ENCODE measurements at regions not wholly inside any gene's neighbourhood (a gene's known extent, or its start where the extent isn't known, plus 50 kb on each side); places are given as distances from the start of the nearest gene placed in this dataset.

DNA sequence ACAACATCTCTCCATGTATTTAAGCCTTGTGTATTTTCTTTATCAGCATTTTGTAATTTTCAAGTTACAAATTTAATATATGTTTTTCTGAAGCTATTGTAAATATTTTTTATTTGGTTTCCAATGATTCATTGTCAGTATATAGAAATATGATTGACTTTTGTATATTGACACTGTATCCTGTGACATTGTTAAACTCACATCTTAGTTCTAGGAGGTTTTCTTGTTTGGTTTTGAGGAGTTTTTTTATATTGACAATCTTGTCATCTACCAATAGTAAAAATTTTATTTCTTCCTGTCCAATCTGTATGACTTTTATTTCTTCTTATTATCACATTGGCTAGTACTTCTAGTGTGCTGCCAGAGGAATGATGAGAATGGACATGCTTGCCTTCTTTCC is 393.7 kb downstream of the GPAM start:
- H3K79me2 ChIP-seq (ENCODE audit: insufficient read depth, low read length): no peaks in the 10 kb centered on the region
- no peak for DNase-seq
- H4K91ac ChIP-seq (ENCODE audit: insufficient read length, low read depth, low read length): no peak overlapping the region
- Mint-ChIP-seq H3K27me3 (ENCODE audit: low read depth) (no peaks in the 10 kb centered on the region), H3K36me3 (ENCODE audit: insufficient read depth in 1 of 3, low read depth in 3 of 3) (no peaks in the 10 kb centered on the region), H3K27ac (no peak overlapping the region), H3K9me3 (peaks cover 0 to 2% of the 10 kb centered on the region in 2 experiments; a peak in 1 of 5 replicates), H3K4me3 (no peak overlapping the region), H3K4me1 (peaks cover 13 to 14% of the 10 kb centered on the region in 2 experiments)
- H3T11ph ChIP-seq (ENCODE audit: low read length): no peak overlapping the region
- H3K23ac ChIP-seq (ENCODE audit: insufficient read length, low read depth, low read length): no peak overlapping the region
- no peak overlapping the region for H3K14ac ChIP-seq (ENCODE audit: insufficient read depth, low read length)
- no peak overlapping the region for H2AK5ac ChIP-seq (ENCODE audit: insufficient read length, low read length)
- H3K23me2 ChIP-seq (ENCODE audit: insufficient read length, low read depth, low read length, poor library complexity, severe bottlenecking): no peaks in the 10 kb centered on the region
- H3K4me1 ChIP-seq (ENCODE audit: insufficient read depth, low read length): no peaks in the 10 kb centered on the region
- TF ChIP-seq, protein P1, sequence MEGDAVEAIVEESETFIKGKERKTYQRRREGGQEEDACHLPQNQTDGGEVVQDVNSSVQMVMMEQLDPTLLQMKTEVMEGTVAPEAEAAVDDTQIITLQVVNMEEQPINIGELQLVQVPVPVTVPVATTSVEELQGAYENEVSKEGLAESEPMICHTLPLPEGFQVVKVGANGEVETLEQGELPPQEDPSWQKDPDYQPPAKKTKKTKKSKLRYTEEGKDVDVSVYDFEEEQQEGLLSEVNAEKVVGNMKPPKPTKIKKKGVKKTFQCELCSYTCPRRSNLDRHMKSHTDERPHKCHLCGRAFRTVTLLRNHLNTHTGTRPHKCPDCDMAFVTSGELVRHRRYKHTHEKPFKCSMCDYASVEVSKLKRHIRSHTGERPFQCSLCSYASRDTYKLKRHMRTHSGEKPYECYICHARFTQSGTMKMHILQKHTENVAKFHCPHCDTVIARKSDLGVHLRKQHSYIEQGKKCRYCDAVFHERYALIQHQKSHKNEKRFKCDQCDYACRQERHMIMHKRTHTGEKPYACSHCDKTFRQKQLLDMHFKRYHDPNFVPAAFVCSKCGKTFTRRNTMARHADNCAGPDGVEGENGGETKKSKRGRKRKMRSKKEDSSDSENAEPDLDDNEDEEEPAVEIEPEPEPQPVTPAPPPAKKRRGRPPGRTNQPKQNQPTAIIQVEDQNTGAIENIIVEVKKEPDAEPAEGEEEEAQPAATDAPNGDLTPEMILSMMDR (conservative IDR thresholded peaks at IDR 0.05): no peak
- H2BK20ac ChIP-seq (ENCODE audit: low read depth, low read length, poor library complexity, severe bottlenecking): no peak overlapping the region
- H4K5ac ChIP-seq (ENCODE audit: insufficient read length, low read depth, low read length): no peak overlapping the region
- H3K18ac ChIP-seq (ENCODE audit: insufficient read length, low read depth, low read length): no peak overlapping the region
- H3K56ac ChIP-seq (ENCODE audit: insufficient read length, low read depth, low read length): no peak overlapping the region
- H3K79me1 ChIP-seq (ENCODE audit: insufficient read depth, low read depth, low read length, poor library complexity, severe bottlenecking): no peaks in the 10 kb centered on the region
- no peak overlapping the region for H4K8ac ChIP-seq (replicated peaks; ENCODE audit: insufficient read length, low read depth, low read length)
- H4K20me1 ChIP-seq (ENCODE audit: control insufficient read depth, insufficient read depth, insufficient read length): no peaks in the 10 kb centered on the region
- H3K27me3 ChIP-seq (ENCODE audit: insufficient read depth, low read length): no peaks in the 10 kb centered on the region
- no peak overlapping the region for H3K27ac ChIP-seq (ENCODE audit: insufficient read length, low read depth, low read length)
- H3K4ac ChIP-seq (ENCODE audit: low read depth, low read length): no peak overlapping the region
- no peak overlapping the region for H2AFZ ChIP-seq (ENCODE audit: low read length)
- no peak overlapping the region for H2BK12ac ChIP-seq (ENCODE audit: insufficient read length, low read depth, low read length)
- H3K4me2 ChIP-seq (ENCODE audit: insufficient read depth, insufficient read length, low read length): no peak overlapping the region
- H3K9me3 ChIP-seq (ENCODE audit: control insufficient read depth, low read depth, low read length): no peaks in the 10 kb centered on the region
- no peak overlapping the region for H2BK120ac ChIP-seq (ENCODE audit: low read depth, low read length, poor library complexity, severe bottlenecking)
- H2BK15ac ChIP-seq (ENCODE audit: low read depth, low read length): no peak overlapping the region
- H2BK5ac ChIP-seq (ENCODE audit: insufficient read length, low read length): no peak overlapping the region
- no peak overlapping the region for H3K9ac ChIP-seq (ENCODE audit: extremely low read depth, insufficient read length, low read length)
